ENCODE measurements at regions not wholly inside any gene's neighbourhood (a gene's known extent, or its start where the extent isn't known, plus 50 kb on each side); places are given as distances from the start of the nearest gene placed in this dataset.

DNA sequence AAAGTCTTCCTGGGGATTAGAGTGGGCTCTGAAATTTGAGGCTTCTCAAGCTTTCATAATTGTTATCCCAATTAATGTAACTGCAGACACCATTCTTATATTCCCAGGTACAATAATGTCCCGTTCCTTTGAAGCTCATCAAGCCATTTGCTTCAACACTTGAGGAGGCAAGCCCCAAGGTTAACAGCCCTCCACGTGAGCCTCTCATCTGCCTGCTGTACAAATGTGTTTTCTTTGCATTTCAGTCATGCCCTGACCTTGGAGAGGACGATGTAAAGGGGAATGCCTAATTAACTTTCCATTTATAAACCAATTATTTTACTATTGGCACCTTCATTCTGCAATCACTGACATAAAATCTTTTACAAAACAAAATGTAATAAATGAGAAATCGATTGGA, 106.3 kb downstream of the SETD4 start:
- TF ChIP-seq, protein P1, sequence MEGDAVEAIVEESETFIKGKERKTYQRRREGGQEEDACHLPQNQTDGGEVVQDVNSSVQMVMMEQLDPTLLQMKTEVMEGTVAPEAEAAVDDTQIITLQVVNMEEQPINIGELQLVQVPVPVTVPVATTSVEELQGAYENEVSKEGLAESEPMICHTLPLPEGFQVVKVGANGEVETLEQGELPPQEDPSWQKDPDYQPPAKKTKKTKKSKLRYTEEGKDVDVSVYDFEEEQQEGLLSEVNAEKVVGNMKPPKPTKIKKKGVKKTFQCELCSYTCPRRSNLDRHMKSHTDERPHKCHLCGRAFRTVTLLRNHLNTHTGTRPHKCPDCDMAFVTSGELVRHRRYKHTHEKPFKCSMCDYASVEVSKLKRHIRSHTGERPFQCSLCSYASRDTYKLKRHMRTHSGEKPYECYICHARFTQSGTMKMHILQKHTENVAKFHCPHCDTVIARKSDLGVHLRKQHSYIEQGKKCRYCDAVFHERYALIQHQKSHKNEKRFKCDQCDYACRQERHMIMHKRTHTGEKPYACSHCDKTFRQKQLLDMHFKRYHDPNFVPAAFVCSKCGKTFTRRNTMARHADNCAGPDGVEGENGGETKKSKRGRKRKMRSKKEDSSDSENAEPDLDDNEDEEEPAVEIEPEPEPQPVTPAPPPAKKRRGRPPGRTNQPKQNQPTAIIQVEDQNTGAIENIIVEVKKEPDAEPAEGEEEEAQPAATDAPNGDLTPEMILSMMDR (IDR thresholded peaks at IDR 0.05): no peak
- TF ChIP-seq POLR2A (IDR thresholded peaks at IDR 0.05): no peak

Measured in heart left ventricle (tissue), 13 donors.